HL-60 (cell line): ENCODE measurements at regions not wholly inside any gene's neighbourhood (a gene's known extent, or its start where the extent isn't known, plus 50 kb on each side); places are given as distances from the start of the nearest gene placed in this dataset.
"Not testable (repeated sequence)": the region's sequence is repeated elsewhere in the genome, so short reads cannot be mapped to it uniquely, and the experiment has no call there.

ENCODE experiments used
- POLR2AphosphoS5 ChIP-seq: IDR thresholded peaks from 2 replicates; pipeline ENCODE4 v1.6.1; 2012; ENCODE audit warnings: low read depth
- TF ChIP-seq, protein P1 (sequence below): IDR thresholded peaks from 2 replicates; pipeline ENCODE4 v1.6.1; 2012; ENCODE audit warnings: low read depth; ENCODE audit not compliant: insufficient replicate concordance
- TF ChIP-seq, protein P2 (sequence below): IDR thresholded peaks from one replicate; pipeline ENCODE4 v1.5.1; 2011; ENCODE audit warnings: low read length, control low read depth, inconsistent platforms; ENCODE audit not compliant: insufficient read depth

DNA sequence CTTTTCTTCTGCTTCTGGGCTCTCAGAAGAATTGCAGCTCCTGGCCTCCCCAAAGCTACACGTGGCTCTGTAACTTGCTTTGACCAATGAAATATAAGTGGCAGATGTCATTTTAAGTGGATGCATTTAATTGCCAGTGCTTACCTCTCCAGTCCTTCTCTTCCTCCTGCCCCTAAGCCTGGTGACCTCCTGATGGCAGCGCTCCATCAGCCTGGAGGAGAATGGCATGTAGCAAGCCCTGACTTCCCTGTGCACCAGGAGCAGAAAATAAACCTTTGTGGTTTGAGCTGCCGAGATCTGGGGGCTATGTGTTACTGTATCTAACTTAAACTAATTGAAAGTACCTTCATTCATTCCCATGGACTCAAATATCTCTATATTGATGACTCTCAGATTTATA lies 304.7 kb upstream of the CHRNA7 start:
- TF ChIP-seq, protein P1, sequence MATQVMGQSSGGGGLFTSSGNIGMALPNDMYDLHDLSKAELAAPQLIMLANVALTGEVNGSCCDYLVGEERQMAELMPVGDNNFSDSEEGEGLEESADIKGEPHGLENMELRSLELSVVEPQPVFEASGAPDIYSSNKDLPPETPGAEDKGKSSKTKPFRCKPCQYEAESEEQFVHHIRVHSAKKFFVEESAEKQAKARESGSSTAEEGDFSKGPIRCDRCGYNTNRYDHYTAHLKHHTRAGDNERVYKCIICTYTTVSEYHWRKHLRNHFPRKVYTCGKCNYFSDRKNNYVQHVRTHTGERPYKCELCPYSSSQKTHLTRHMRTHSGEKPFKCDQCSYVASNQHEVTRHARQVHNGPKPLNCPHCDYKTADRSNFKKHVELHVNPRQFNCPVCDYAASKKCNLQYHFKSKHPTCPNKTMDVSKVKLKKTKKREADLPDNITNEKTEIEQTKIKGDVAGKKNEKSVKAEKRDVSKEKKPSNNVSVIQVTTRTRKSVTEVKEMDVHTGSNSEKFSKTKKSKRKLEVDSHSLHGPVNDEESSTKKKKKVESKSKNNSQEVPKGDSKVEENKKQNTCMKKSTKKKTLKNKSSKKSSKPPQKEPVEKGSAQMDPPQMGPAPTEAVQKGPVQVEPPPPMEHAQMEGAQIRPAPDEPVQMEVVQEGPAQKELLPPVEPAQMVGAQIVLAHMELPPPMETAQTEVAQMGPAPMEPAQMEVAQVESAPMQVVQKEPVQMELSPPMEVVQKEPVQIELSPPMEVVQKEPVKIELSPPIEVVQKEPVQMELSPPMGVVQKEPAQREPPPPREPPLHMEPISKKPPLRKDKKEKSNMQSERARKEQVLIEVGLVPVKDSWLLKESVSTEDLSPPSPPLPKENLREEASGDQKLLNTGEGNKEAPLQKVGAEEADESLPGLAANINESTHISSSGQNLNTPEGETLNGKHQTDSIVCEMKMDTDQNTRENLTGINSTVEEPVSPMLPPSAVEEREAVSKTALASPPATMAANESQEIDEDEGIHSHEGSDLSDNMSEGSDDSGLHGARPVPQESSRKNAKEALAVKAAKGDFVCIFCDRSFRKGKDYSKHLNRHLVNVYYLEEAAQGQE, result not testable (repeated sequence)
- TF ChIP-seq, protein P2, sequence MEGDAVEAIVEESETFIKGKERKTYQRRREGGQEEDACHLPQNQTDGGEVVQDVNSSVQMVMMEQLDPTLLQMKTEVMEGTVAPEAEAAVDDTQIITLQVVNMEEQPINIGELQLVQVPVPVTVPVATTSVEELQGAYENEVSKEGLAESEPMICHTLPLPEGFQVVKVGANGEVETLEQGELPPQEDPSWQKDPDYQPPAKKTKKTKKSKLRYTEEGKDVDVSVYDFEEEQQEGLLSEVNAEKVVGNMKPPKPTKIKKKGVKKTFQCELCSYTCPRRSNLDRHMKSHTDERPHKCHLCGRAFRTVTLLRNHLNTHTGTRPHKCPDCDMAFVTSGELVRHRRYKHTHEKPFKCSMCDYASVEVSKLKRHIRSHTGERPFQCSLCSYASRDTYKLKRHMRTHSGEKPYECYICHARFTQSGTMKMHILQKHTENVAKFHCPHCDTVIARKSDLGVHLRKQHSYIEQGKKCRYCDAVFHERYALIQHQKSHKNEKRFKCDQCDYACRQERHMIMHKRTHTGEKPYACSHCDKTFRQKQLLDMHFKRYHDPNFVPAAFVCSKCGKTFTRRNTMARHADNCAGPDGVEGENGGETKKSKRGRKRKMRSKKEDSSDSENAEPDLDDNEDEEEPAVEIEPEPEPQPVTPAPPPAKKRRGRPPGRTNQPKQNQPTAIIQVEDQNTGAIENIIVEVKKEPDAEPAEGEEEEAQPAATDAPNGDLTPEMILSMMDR, result not testable (repeated sequence)
- not testable (repeated sequence) for TF ChIP-seq POLR2AphosphoS5
